DND-41 (cell line): ENCODE measurements at regions not wholly inside any gene's neighbourhood (a gene's known extent, or its start where the extent isn't known, plus 50 kb on each side); places are given as distances from the start of the nearest gene placed in this dataset.
"Not testable (repeated sequence)": the region's sequence is repeated elsewhere in the genome, so short reads cannot be mapped to it uniquely, and the experiment has no call there.

Experiments used
- ATAC-seq: fragments of 200-7000 bp; cut with Tn5 transposase; 3 replicates; pipeline ENCODE4 v1.9.1; 2021; ENCODE audit warnings: low read depth; ENCODE audit not compliant: insufficient read depth
- DNase-seq: peaks from one replicate; pipeline ENCODE4 v3.0.0-alpha.2; 2020
- H2AFZ ChIP-seq: 2 replicates; pipeline ENCODE4 v1.6.0; 2012; ENCODE audit warnings: low read depth, low read length
- H3K27ac ChIP-seq: 2 replicates; pipeline ENCODE4 v1.5.1; 2012; ENCODE audit warnings: low read length, inconsistent platforms
- H3K27me3 ChIP-seq: fragments of 200-600 bp; sonication (generic); 2 replicates; pipeline ENCODE4 v1.6.0; 2012; ENCODE audit warnings: low read length, mild to moderate bottlenecking, inconsistent platforms; ENCODE audit not compliant: insufficient read depth, poor library complexity
- H3K36me3 ChIP-seq: 2 replicates; pipeline ENCODE4 v1.5.1; 2012; ENCODE audit warnings: low read length, inconsistent platforms; ENCODE audit not compliant: insufficient read depth
- H3K4me1 ChIP-seq: 2 replicates; pipeline ENCODE4 v1.5.1; 2012; ENCODE audit warnings: mild to moderate bottlenecking, low read length; ENCODE audit not compliant: insufficient read depth
- H3K4me2 ChIP-seq: 2 replicates; pipeline ENCODE4 v1.6.0; 2012; ENCODE audit warnings: mild to moderate bottlenecking, moderate library complexity, low read length, inconsistent platforms; ENCODE audit not compliant: insufficient read depth
- H3K4me3 ChIP-seq, 2 experiments: fragments of 200-600 bp in 1 of 2; shearing (Covaris generic) in 1 of 2; 2 replicates each; pipeline ENCODE4 v1.5.1; 2012 to 2016; ENCODE audit warnings: inconsistent platforms in 2 of 2, low read length in 2 of 2, mild to moderate bottlenecking in 2 of 2, low read depth in 1 of 2, moderate library complexity in 1 of 2
- H3K79me2 ChIP-seq: 2 replicates; pipeline ENCODE4 v1.6.0; 2012; ENCODE audit warnings: low read length, inconsistent platforms; ENCODE audit not compliant: insufficient read depth
- H3K9ac ChIP-seq: 2 replicates; pipeline ENCODE4 v1.6.0; 2012; ENCODE audit warnings: low read depth, mild to moderate bottlenecking, inconsistent platforms, low read length, moderate library complexity
- H3K9me3 ChIP-seq: 2 replicates; pipeline ENCODE4 v1.5.1; 2012; ENCODE audit warnings: low read length, moderate library complexity, mild to moderate bottlenecking, inconsistent platforms; ENCODE audit not compliant: insufficient read depth, severe bottlenecking
- H4K20me1 ChIP-seq: 2 replicates; pipeline ENCODE4 v1.6.0; 2012; ENCODE audit warnings: low read length; ENCODE audit not compliant: insufficient read depth
- EZH2 ChIP-seq: IDR thresholded peaks from 3 replicates; pipeline ENCODE4 v1.6.1; 2012; ENCODE audit warnings: borderline replicate concordance, low read depth, mild to moderate bottlenecking, moderate library complexity, low read length, inconsistent platforms; ENCODE audit not compliant: severe bottlenecking
- TF ChIP-seq, protein P1 (sequence below): IDR thresholded peaks from 2 replicates; pipeline ENCODE4 v1.5.1; 2012; ENCODE audit warnings: borderline replicate concordance, low read length, moderate library complexity, mild to moderate bottlenecking; ENCODE audit not compliant: poor library complexity, severe bottlenecking; ENCODE audit errors: extremely low read depth

DNA sequence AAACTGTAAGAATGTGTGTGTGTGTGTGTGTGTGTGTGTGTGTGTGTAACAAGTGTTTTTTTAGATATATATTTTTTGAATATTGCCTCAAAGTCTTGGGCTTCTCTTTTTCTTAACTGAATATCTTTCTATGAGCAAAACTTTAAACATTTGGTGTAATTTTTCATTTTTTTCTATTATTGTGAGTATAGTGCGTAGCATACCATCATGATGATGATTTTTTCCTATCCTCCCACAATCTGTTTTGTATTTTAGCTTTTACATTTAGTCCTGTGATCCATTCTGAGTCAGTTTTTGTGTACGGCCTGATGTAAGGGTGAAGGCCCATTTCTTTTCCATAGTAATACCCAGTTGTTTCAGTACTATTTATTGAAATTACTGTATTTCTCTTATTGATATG is 680.6 kb downstream of the TTLL7 start:
- H3K79me2 ChIP-seq, result no peaks in the 10 kb centered on the region
- H3K27ac ChIP-seq, result no peak overlapping the region
- H4K20me1 ChIP-seq, result no peaks in the 10 kb centered on the region
- no peak overlapping the region for H3K4me2 ChIP-seq
- H3K36me3 ChIP-seq, result no peaks in the 10 kb centered on the region
- H3K27me3 ChIP-seq, result no peaks in the 10 kb centered on the region
- no peaks in the 10 kb centered on the region for H3K4me1 ChIP-seq
- no peak overlapping the region for H2AFZ ChIP-seq
- ATAC-seq (no peak), DNase-seq (no peak)
- no peak overlapping the region for H3K9ac ChIP-seq
- H3K9me3 ChIP-seq, result no peaks in the 10 kb centered on the region
- TF ChIP-seq, protein P1, sequence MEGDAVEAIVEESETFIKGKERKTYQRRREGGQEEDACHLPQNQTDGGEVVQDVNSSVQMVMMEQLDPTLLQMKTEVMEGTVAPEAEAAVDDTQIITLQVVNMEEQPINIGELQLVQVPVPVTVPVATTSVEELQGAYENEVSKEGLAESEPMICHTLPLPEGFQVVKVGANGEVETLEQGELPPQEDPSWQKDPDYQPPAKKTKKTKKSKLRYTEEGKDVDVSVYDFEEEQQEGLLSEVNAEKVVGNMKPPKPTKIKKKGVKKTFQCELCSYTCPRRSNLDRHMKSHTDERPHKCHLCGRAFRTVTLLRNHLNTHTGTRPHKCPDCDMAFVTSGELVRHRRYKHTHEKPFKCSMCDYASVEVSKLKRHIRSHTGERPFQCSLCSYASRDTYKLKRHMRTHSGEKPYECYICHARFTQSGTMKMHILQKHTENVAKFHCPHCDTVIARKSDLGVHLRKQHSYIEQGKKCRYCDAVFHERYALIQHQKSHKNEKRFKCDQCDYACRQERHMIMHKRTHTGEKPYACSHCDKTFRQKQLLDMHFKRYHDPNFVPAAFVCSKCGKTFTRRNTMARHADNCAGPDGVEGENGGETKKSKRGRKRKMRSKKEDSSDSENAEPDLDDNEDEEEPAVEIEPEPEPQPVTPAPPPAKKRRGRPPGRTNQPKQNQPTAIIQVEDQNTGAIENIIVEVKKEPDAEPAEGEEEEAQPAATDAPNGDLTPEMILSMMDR, result no peak
- no peak for TF ChIP-seq EZH2
- H3K4me3 ChIP-seq, result no peak overlapping the region

DNA sequence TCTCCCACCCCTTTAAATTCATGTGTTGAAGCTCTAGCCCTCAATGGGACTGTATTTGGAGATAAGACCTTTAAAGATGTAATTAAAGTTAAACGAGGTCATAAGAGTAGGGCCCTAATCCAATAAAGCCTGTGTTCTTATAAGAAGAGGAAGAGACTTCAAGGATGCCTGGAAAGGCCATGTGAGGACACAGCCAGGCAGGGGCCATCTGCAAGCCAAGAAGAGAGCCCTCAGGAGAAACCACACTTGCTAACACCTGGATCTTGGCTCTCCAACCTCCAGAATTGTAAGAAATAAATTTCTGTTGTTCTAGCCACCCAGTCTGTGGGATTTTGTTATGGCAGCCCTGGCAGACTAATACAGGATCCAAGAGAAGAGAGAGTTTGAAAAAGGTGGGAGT is 683.5 kb downstream of the TTLL7 start:
- H3K9ac ChIP-seq, ATAC-seq, H3K4me3 ChIP-seq, H3K9me3 ChIP-seq, H2AFZ ChIP-seq, H3K79me2 ChIP-seq, H3K27me3 ChIP-seq, H3K4me2 ChIP-seq, H3K27ac ChIP-seq, H4K20me1 ChIP-seq, H3K36me3 ChIP-seq, H3K4me1 ChIP-seq, DNase-seq: not testable (repeated sequence)

DNA sequence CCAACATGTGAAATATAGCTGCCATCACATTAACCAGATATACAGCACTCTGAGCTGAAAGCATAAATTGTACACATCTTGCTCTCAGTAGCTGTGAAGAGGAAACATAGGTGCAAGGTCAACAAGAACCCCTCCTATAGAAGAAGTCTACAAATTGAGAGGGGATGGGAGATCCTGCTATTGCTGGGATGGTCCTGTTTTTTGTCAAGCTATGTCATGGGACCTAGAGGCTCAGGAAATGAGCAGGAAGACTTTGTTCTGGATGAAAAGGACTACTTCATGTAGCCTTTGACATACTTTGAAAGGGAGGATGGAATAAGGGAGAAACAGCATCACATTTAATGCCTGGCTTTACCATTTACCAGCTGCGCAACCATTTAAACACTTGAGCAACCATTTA is 688.8 kb downstream of the TTLL7 start:
- not testable (repeated sequence) for H3K9me3 ChIP-seq, H4K20me1 ChIP-seq, H3K27ac ChIP-seq, H3K27me3 ChIP-seq, H3K4me1 ChIP-seq, H3K9ac ChIP-seq, H3K4me2 ChIP-seq, H2AFZ ChIP-seq, DNase-seq, ATAC-seq, H3K36me3 ChIP-seq, H3K4me3 ChIP-seq, H3K79me2 ChIP-seq

DNA sequence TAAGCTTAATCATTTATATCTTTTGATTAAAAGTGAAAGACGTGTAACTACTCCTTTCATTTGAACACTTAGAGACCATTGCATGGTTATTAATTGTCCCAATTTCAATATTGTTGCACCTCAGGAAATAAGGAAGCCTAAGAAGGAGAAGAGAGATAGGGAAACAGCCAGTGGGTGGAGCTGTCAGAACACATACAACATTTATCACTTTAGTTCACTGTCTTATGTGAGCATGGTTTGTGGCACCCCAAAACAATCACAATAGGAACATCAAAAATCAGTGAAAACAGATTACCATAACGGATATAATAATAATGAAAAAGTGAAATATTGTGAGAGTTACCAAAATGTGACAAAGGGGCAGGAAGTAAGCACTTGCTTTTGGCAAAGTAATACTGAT is 689.9 kb downstream of the TTLL7 start:
- not testable (repeated sequence) for H3K27ac ChIP-seq, H3K27me3 ChIP-seq, H3K4me2 ChIP-seq, DNase-seq, H3K9me3 ChIP-seq, H3K79me2 ChIP-seq, H3K4me1 ChIP-seq, H2AFZ ChIP-seq, H4K20me1 ChIP-seq, H3K36me3 ChIP-seq, H3K4me3 ChIP-seq, ATAC-seq, H3K9ac ChIP-seq

DNA sequence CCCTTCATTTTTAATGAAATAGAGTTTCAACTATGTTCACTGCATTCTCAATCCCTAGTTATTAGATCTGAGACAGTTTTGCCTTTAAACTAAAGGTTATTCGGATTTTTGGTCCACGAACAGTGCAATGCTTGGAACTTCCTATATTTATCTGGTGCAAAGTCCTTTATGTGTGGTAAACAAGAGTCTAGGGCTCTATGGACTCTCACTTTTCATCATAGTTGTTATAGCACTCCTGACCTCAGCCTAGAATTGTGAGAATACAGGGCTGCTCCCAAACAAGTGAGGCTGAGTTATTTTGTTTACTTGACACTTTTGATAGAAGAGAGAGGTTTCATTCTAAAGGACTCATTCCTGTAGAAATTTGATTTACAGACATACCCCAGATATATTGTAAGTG is 692.1 kb downstream of the TTLL7 start:
- H3K4me2 ChIP-seq, H3K4me3 ChIP-seq, H3K9me3 ChIP-seq, H2AFZ ChIP-seq, DNase-seq, H3K79me2 ChIP-seq, ATAC-seq, H3K4me1 ChIP-seq, H3K27me3 ChIP-seq, H4K20me1 ChIP-seq, H3K36me3 ChIP-seq, H3K9ac ChIP-seq, H3K27ac ChIP-seq: not testable (repeated sequence)

DNA sequence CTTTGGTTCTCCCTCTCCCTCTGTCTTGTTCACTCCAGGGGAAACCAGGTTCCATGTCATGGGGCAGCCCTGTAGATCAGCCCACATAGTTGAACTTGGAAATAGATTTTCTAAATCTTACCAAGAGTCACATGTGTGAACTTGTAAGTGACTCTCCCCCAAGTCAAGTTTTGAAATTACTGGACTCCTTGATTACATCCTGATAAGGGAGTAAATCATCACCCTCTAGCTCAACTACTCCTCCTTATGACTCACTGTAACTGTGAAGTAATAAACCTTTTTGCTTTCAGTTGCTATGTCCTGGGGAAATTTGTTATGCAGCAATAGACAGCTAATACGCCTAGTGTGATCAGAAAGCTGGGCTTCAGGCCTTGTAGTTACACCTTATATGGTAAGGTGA is 703.3 kb downstream of the TTLL7 start:
- H3K9me3 ChIP-seq, H3K4me1 ChIP-seq, H3K36me3 ChIP-seq, ATAC-seq, H3K4me2 ChIP-seq, H4K20me1 ChIP-seq, H3K9ac ChIP-seq, H3K27me3 ChIP-seq, H2AFZ ChIP-seq, H3K79me2 ChIP-seq, DNase-seq, H3K27ac ChIP-seq, H3K4me3 ChIP-seq: not testable (repeated sequence)

DNA sequence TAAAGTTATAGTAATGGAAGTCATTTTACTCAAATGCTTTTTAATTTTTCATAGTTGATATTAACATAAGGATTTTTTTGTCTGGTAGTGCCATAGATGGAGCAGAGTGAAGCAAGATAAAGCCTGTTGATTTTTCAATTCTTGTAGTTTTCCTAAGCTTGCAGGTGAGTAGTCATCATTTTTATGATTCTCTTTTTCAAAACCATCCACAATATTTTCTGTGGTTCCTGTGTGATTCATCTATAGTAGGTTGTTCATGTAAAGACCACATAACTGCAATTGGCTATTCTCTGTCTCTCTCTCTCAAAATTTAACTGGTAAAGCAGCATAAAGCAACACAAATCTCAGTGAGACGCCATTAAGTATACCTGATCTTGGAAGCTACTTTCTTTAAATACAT is 711.5 kb downstream of the TTLL7 start:
- H4K20me1 ChIP-seq, H3K27ac ChIP-seq, H3K4me2 ChIP-seq, H3K79me2 ChIP-seq, ATAC-seq, H3K4me3 ChIP-seq, H3K9ac ChIP-seq, H3K9me3 ChIP-seq, H3K36me3 ChIP-seq, H3K27me3 ChIP-seq, H2AFZ ChIP-seq, H3K4me1 ChIP-seq, DNase-seq: not testable (repeated sequence)

DNA sequence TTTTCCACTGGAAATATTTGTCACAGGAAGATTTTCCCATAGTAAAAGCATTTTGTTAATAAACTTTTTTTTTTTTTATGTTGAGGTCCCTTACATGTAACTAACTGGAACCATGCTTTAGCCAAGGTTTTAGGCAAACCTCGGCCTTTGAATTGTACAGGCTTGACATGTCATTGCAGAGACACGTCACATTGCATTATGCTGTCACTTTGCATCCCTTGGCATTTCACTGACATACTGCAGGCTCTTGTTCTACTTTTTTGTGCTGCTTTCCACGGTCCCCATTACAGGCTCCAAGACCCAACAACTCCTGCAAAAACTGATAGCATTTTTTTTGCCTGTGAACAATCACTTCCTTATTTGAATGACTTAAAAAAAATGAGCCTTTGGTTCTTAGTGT is 724.3 kb downstream of the TTLL7 start:
- not testable (repeated sequence) for H3K79me2 ChIP-seq, H3K36me3 ChIP-seq, H3K27me3 ChIP-seq, H3K9me3 ChIP-seq, DNase-seq, H3K4me3 ChIP-seq, H2AFZ ChIP-seq, ATAC-seq, H3K27ac ChIP-seq, H3K4me1 ChIP-seq, H3K4me2 ChIP-seq, H3K9ac ChIP-seq, H4K20me1 ChIP-seq
